RPMI7951 (cell line): ENCODE measurements at regions not wholly inside any gene's neighbourhood (a gene's known extent, or its start where the extent isn't known, plus 50 kb on each side); places are given as distances from the start of the nearest gene placed in this dataset.

ENCODE experiments used
- DNase-seq: peaks from one replicate; pipeline ENCODE4 v3.0.0-alpha.2; 2012; ENCODE audit warnings: low read depth

DNA sequence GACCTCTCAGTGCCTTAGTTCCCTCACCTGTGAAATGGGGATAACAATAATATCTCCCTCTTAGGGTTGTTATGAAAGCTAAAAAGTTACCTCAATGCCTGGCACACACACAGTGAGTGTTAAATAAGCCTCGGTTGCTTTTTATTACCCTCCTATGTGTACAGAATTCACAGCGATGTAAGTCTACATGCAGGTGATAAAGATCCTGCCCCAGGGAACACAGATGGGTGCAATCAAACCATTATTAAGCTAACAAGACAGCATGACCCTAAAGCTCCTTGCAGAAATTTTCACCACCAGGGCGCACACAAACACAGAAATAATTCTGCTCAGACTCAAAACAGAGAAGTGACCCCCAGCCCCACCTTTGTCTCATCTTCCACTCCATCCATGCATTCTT, 261.9 kb downstream of the SNX10 start:
- DNase-seq: no peak

DNA sequence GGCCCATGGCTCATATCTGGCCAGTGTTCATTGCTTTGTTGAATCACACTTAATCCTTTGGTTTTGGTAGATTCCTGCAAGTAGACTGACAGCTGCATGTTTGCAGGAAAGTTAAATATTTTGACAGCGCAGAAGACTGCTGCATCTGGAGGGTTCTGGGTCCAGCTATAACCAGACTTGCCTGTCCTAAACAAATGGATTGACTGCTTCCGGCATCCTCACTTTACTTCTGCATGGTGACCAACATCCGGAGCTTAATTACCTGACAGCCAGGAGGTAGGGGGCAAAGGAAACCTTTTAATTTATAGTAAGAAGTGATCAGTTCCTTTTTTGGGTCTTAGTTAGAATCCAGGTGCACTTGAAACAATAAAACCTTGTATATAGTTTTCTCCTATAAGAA, 263.3 kb downstream of the SNX10 start:
- no peak for DNase-seq

DNA sequence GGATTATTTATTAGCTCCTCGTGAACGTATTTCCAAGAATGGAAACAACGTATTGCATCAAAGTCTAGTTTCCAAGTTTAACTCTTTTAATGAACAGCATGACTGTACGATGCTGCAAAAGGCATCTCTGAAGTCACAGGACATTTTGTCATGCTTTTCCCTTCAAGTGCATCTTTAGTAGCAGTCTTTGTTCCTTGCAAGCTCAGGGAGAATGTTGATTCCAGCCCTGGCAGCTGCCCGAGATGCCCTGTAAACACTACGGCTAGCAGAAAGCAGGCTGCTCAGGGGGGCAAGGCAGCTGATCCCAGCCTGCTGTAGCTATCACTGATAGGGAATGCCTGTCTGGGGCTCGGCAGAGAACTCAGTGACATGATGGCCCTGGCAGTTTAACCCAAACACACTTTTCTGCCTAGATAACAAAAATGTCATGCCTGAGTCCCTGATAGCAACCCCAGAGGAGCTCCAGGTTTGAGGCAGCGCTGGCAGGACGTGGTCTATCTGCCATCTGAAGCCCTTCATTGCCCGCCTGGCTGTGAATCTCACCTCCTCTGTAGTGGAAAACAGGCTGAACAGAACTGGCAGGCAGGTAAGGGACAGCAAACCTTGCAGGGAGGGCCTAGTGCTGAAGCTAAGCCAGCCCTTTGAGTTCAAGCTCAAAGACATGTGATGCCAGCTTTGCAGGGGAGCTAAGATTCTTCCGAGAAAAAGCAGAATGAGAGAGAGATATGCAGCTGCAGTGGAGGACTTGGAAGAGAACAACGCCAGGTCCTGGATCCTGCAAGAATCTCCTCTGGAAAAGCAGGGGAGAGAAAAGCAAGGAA, 264.6 kb downstream of the SNX10 start:
- no peak for DNase-seq

DNA sequence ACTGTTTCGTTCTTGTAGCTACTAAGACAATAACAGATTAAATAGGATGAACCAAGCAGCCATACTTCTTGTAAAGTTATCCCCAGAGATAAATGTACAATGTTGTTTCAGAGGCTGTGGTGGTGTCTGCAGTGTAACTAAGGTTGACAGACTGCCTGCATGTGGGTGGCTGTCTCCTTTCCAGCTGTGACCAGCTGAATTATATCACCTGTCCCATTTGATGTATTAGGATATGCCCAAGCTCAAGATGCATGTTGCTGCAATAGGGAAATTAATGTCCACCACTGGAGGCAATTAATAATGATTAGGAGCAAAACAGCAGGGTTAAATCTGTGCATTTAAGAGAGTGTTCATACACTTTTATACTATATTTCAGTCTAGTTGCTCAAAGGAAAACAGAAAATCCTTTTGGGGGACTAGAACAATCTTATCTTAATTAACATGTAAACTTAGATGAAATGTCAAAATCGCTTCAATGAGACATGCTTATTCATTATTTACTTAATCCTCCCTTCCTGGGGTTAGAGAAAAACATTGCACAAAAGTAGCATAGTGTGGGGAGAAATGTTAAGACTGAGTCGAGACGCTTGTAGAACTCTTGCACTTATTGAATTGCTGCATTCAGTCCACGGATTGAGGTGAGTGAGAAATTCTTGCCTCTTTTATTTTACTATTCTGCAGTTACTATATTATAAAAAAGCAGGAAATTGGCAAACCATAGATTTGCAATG, 269.0 kb downstream of the SNX10 start:
- no peak for DNase-seq

DNA sequence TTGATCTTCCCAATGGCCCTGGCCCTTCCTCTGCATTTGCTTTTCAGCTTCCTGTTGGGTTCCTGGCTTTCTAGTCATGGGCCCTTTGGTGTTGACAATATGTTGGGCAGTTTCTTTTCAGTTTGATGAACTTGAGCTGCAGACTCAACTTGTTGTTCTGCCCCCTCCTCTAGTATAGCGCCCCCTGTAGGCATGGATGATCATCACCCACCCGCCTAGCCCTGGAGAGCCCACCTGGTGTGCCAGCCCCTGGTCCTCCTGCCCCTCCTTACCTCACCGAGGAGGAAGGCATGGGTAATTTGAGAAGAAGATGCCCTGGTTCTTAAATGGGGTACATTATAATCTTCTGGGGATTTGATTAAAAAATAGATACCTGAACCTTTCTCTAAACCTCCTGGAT, 271.2 kb downstream of the SNX10 start:
- DNase-seq: no peak

DNA sequence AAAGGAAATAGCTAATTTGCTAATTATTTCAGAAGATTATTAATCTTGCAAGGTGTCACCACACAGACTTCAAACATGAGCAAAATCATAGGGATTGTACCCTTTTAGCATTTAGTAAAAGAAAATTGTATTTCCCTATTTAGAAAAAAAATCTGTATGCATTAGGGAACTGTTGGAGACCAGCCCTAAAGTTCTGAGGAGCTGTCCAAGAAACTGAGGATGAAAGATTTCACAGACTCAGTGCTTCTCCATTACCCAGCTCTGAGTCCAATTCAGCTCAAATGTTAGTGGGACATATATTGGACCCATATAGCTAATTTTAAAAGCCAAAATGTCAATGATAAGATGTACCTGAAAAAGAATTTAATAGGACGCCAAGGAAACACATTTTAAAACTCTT, 271.7 kb downstream of the SNX10 start:
- no peak for DNase-seq

DNA sequence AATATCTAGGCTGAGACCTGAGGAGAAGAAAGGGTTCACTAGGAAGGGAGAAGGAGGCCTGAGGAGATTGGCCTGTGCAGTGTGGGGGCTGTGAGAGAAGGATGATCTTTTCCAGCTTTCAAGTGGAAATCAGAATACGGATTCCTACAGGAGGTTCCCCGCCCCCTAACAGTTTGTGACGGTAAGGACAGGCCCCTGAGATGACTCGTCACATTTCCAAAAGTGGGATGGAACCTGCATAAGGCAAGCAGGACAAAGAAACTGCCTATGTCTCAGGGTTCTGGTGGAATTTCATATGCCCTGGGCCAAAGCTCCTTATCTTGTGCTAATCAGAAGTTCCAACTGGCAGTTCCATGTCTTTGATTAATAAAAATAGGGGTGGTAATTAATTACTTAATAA, 275.6 kb downstream of the SNX10 start:
- peak; percentile 21 for DNase-seq

DNA sequence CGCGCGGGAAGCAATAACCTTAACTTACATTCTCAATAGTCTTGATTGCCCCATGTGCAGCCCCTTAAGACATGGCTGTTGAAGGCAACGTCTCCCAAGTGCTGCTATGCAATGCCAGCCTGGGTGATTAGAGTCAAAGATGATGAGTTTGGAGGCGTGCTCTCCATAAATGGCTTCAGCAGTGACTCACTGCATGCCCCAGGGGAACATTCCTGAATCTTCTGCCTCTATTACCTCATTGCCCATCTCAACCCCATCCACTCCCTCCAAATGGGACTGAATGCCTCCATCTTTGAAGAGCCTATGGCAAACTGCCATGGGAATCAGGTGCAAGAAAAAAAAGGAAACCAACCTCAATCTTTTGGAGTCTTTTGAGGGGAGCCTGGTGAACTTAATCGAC, 282.8 kb downstream of the SNX10 start:
- peak; percentile 95 for DNase-seq

DNA sequence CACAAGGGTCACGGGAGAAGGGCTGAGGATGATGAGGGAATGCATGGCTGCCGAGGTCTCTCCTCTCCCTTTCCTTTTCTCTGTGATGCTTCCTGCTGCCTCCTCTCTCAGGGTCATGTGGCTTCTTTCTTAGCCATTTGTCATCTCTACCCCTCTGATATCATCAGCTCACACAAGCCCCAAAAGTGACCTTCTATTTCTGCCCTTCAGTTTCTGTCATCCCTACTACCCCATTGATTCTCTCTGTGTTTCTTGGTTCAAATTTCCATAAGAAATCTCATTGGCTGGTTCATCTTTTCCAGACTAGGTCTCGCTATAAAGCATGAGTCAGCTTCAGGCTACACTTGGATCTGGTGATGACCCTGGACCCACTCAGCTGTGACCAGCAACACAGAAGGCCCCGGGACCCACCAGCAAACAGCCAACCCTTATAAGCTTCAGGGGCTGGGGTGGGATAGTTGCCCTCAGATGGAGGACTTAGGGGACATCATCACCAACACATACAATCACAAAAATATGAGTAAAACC, 284.3 kb downstream of the SKAP2 start:
- DNase-seq: no peak

DNA sequence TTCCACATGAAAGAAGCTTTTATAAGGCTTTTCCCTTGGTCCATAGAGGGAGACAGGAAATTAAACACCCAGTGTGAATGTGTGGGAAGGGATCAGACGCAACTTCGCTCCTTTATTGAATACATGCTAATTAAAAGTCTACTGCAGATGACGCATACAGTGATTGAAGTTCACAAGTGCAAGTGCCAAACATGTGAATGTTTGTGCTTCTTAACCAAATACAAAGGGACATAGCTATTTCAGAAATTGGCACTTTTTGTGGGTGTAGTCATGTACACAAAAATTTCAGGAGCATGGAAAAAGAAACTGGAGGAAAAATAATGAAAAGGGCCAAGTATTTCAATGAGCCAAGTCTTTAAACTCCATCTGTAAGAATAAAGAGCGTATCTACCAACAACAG, 283.7 kb downstream of the SKAP2 start:
- peak; percentile 45 for DNase-seq

DNA sequence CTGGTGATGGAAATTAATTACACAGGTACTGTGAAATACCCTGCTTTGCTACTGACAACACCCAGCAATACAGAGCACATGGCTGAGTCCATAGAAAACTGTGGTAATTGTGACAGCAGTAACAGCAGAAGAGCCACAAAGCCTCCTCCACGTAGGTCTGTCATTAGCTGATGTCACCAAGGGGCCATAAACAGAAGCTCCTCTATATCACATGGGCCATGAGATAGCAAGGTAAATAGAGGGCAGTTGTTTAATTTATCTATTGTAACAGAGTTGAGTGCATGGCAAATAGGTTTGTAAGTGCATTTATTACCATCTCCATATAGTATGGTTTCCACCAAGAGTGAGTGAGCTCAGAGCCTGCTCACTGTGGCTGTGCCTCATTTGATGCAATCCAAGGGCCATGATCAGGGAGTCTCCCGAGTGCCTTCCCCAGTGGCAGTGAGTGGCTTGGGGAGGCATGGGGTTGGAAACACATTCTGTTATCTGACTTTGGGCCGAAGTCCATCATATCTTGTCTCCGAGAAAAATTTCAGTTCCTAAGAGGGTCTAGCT, 281.2 kb downstream of the SKAP2 start:
- no peak for DNase-seq

DNA sequence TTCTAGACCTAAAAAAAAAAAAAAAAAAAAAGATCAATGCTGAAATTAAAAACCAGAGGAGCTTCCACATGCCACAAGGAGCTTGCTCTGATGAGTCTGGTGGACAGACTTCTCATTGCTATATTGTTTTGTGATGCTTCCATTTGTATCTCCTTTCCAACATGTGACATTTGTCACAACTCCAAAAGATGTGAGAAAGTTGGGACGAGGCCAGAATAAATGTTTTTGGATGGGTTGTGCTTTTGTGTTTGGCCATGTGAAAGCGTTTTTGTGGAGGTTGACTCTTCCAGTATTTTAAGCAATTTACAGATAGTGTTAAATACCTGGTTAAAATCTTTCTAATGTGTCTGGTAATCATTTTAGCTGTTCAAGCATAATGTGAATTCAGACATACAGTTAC, 280.1 kb downstream of the SKAP2 start:
- no peak for DNase-seq

DNA sequence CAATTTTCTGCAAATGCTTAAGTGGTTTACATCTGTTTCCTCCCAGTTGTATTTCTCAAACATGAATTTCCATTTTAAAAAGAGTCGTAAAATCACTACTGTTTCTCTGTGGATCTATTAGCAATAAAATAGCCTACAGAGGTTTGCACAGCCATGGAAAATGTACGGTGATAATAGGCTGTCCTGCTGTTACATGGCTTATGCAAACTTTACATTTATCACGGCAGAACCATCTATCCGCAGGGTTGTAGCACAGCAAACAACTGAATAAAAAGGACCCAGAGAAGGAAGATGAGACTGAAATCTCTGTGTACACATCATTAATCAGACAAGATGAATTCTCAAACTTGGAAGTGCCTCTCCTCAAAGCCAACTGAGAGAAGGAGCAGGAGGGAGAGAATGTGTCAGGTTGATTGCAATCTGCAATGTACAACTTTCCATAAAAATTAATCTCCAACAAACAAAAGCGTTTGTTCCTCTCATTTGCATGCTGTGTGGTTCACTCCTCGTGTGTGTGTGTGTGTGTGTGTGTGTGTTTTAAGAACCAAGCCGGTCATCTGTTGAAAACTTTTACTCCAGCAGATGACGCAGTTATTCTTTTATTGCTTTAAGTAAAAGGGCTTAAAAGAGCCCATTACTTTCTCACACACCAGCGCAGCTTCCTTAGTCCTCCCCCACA, 279.3 kb downstream of the SKAP2 start:
- DNase-seq: peak; percentile 17

DNA sequence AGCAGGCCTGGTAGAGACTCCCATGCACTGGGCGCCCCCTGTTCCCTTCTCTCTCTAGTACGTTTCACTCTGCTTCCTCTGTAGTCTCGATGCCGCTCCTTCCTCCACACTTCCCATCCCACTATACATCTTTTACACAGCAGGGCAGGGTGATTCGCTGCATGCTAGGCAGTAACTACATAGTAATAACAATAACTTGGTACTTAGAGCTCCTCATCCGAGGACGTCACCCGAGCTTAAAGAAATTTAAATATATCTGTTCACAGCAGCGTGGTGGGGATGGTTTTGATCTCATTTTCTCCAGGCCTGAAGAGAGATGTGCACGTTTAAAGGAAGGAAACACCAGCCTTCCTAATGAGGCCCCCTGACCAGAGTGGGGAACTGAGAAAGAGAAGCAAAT, 276.9 kb downstream of the SKAP2 start:
- DNase-seq: no peak

DNA sequence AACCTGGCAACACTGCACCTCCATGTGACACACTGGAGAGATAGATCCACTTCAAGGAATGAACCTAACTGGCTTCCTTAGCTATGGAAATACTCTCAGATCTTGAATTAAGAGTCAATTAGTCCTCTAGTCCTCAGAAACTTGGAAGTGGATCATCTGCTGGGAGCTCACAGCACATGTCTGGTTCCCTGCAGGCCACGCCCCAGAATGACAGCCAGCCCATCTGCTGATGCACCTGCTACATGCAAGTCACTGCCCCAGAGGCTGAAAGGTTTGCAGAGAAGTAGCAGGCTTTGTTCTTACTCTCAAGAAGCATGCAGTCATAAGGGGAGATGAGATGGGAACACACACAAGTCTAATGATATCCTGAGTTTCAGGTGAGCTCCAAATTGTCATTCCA, 275.9 kb downstream of the SKAP2 start:
- no peak for DNase-seq

DNA sequence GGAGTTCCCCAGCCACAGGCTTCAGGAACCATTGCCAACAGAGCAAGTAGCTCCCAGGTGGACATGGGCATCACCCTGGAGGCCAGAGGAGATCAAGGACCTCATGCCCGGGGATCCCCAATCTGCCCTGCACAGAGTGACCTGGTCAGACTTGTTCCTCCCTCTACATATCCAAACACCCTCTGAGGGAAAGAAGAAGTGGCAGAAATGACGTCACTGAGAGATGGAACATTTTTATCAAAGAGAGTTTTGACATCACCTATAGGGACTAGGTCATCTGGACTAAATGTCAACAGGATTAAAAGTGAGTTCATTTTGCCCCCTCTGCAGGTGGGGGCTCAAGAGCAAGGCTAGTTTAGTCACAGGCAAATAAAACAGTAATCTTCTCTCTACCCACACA, 273.7 kb downstream of the SKAP2 start:
- no peak for DNase-seq

DNA sequence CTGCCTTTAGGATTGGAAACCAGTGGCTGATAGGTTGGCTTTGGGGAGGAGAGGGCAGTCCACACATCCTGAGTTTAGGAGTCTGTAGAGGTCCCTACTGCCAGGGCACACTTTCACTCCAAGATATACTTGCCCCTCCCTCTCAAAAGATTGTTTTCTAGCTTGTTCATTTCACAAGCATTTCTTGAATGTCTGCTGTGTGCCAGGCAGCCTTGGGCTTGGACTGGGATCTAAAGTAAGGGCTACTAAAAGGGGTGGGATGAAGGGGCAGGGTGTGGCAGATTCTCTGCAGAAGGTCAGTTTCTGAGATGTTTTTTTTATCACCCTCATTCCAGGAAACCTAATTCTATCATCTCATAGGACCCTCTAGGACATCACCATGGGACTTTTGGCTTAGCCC, 272.4 kb downstream of the SKAP2 start:
- DNase-seq: no peak

DNA sequence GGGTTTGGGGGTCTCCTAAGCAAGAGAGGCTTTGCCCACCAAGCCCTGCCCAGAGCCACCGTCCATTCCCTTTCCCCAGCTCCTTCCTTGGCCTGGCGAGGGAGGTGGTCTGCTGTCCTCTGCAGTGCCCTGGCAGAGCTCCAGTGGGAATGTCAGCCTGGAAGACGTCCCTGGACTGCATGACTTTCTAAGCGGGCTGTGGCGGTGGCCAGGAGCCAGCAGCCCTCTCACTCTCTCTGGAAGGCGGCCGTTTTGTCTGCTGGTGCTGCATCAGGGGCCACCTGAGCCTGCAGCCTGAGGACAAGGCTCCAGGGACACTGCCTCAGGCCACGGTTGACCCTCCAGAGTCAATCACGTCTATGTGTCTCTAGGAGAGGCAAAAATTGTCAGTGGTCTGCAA, 271.0 kb downstream of the SKAP2 start:
- peak; percentile 43 for DNase-seq

DNA sequence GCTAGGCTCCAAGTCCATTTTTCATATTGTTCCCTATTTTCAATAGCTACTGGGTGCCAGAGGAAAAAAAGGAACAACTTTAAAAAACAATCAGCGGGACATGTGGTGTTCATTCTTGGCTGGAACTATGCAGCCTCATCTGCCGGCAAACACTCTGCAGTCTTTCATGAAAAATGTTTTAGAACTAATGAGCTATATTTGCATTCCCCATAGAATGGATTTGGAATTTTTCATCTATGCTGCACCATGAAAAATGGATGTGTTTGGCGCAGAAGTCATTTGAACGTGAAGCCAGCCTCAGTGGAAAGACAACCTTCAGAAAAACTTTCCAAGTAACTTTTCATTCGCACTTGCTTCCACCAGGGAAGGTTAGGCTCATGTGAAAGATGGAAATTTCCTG, 270.5 kb downstream of the SKAP2 start:
- DNase-seq: no peak

DNA sequence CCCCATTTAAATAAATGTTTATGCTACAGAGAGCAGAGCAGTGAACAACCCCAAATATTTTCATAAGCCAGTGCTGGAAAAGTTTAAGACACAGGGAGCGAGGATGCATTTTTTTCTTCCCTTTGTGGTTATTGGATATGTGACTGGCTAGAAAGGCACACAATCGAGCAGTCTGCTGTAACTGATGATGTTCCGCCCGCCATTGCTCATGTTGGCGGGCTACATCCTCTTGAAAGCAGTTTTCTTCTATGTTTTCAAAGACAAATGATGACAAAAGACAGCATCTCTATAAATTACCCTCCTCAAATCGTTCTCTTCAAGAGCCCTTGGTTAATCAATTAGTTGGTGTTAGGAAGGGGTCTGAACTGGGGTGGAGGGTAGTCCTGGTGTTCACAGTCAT, 269.8 kb downstream of the SKAP2 start:
- DNase-seq: no peak

DNA sequence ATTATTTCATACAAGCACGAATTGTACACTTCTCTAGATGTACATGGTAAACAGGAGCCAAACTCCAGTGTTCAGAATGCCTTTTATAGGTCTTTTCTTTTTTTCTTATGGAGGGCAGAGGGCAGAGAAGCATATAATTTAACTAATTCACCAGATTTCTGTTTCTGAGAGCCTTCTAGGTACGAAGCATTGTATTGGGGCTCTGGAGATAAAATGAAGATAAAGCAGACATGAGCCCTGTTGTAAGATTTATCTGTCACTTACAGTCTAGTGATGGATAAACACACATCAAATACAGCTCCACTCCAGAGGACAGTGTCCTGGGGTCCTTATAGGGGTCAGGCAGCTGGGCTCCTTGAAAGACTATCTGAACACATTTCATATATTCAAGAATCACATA, 265.5 kb downstream of the SKAP2 start:
- DNase-seq: no peak

DNA sequence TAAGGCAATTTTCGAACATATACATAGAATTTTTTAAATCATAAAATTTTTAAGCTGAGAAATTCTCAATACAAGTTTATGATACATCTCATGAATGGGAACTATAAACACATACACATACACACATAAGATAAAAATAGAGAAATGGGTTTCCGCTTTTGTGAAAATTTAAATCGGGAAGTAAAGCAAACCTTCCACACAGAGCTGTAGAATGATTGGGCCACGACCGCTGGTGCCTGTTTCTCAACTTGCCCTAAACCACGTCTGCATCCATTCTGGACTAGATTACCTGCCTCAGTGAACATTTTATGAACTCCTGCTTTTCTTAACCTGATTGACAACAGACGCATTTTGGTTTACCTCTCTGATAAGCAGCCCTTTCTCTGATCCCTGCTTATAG, 264.4 kb downstream of the SKAP2 start:
- DNase-seq: no peak
